ENCODE measurements at regions not wholly inside any gene's neighbourhood (a gene's known extent, or its start where the extent isn't known, plus 50 kb on each side); places are given as distances from the start of the nearest gene placed in this dataset.

- no CpG with 5 or more reads among the region's 3 CpGs for WGBS, 2 experiments (ENCODE audit: extremely low coverage in 2 of 2, insufficient read length in 1 of 2)
- Histone ChIP-seq H2AK9ac (replicated peaks; ENCODE audit: low read depth, low read length, poor library complexity) (no peak overlapping the region), H2AK5ac (ENCODE audit: low read depth, low read length) (no peak overlapping the region), H3K14ac (replicated peaks; ENCODE audit: low read depth, low read length) (no peak overlapping the region), H2AFZ (replicated peaks; ENCODE audit: low read length, poor library complexity) (no peak overlapping the region), H4K91ac (ENCODE audit: insufficient read depth, low read depth, low read length) (no peak overlapping the region), H4K20me1 (ENCODE audit: insufficient read depth, low read length) (no peaks in the 10 kb centered on the region), H3K23ac (ENCODE audit: low read depth, low read length) (no peak overlapping the region), H3K4me3 (ENCODE audit: insufficient read depth, low read depth, low read length) (no peak overlapping the region), H3K9ac (ENCODE audit: low read depth, low read length) (no peak overlapping the region), H3K36me3 (ENCODE audit: control insufficient read depth, insufficient read depth, low read length) (no peaks in the 10 kb centered on the region), H3K9me3 (ENCODE audit: control insufficient read depth, insufficient read depth, low read length) (peaks cover 3% of the 10 kb centered on the region; the same call in 1 of the 2 replicates), H3K18ac (ENCODE audit: low read depth, low read length) (no peak overlapping the region), H3K27ac (ENCODE audit: insufficient read depth, low read length) (no peak overlapping the region), H2BK20ac (ENCODE audit: low read depth, low read length) (no peak overlapping the region), H3K56ac (ENCODE audit: extremely low read depth, insufficient read depth, low read length) (no peak overlapping the region), H4K5ac (ENCODE audit: low read depth, low read length) (no peak overlapping the region), H3K9me1 (ENCODE audit: insufficient read depth, low read length) (no peaks in the 10 kb centered on the region), H3K27me3 (ENCODE audit: control insufficient read depth, insufficient read depth, low read length) (no peaks in the 10 kb centered on the region), H3K4me2 (ENCODE audit: low read depth, low read length) (no peak overlapping the region), H3K4me1 (ENCODE audit: control insufficient read depth, insufficient read depth, low read length) (no peaks in the 10 kb centered on the region), H3K4ac (ENCODE audit: low read depth, low read length) (no peak overlapping the region), H2BK120ac (ENCODE audit: low read depth, low read length) (no peak overlapping the region), H2BK15ac (ENCODE audit: low read depth, low read length) (no peak overlapping the region), H3K79me1 (ENCODE audit: low read depth in 1 of 2, low read length in 2 of 2) (no peaks in the 10 kb centered on the region), H2BK5ac (ENCODE audit: low read depth, low read length, poor library complexity, severe bottlenecking) (no peak overlapping the region), H4K8ac (ENCODE audit: low read depth in 2 of 2, low read length in 2 of 2) (no peak overlapping the region)
- CTCF ChIA-PET: no interaction called here
- no TSS peak for BruUV-seq (replicated peaks)
- DNase-seq: no peak
- no peak for TF ChIP-seq MXI1 (IDR thresholded peaks at IDR 0.05; ENCODE audit: borderline replicate concordance, low read depth, low read length)
- no peak for TF ChIP-seq RCOR1 (IDR thresholded peaks at IDR 0.05; ENCODE audit: insufficient replicate concordance, low read length)
- no peak for TF ChIP-seq RFX5 (IDR thresholded peaks at IDR 0.05; ENCODE audit: low read depth, low read length)
- TF ChIP-seq NFE2L2 (IDR thresholded peaks at IDR 0.05; ENCODE audit: low read depth, low read length): no peak
- TF ChIP-seq SMC3 (IDR thresholded peaks at IDR 0.05; ENCODE audit: low read depth, low read length): no peak
- TF ChIP-seq ELK1 (IDR thresholded peaks at IDR 0.05; ENCODE audit: borderline replicate concordance, low read depth, low read length): no peak
- no peak for TF ChIP-seq CHD1 (IDR thresholded peaks at IDR 0.05; ENCODE audit: low read depth, low read length)
- no peak for TF ChIP-seq USF2 (IDR thresholded peaks at IDR 0.05; ENCODE audit: low read depth, low read length)
- no peak for TF ChIP-seq MAFK (IDR thresholded peaks at IDR 0.05; ENCODE audit: low read depth, low read length)
- no peak for TF ChIP-seq RAD21 (IDR thresholded peaks at IDR 0.05; ENCODE audit: low read length)
- no peak for TF ChIP-seq CTCF (conservative IDR thresholded peaks at IDR 0.05; ENCODE audit: low read depth, low read length)
- TF ChIP-seq MAZ (IDR thresholded peaks at IDR 0.05; ENCODE audit: borderline replicate concordance, low read depth, low read length): no peak
- TF ChIP-seq FOS (IDR thresholded peaks at IDR 0.05; ENCODE audit: low read depth, low read length): no peak
- TF ChIP-seq BHLHE40 (IDR thresholded peaks at IDR 0.05; ENCODE audit: low read depth, low read length): no peak
- TF ChIP-seq POLR2A (IDR thresholded peaks at IDR 0.05; ENCODE audit: low read depth, low read length): no peak
- no peak for TF ChIP-seq CEBPB (IDR thresholded peaks at IDR 0.05; ENCODE audit: low read depth, low read length)
- POLR2A ChIA-PET (ENCODE audit: unreplicated experiment): no interaction called here
- dilution Hi-C loops (cut with HindIII; ENCODE audit: low sequenced_read_pairs, unreplicated experiment) (no loop called here), in situ Hi-C loops (cut with MboI; ENCODE audit: low sequenced_read_pairs) (no loop called here), intact Hi-C loops (cut with micrococcal nuclease) (no loop called here)
- ATAC-seq (ENCODE audit: low read depth): no peak
These were observed 1037.1 kb downstream of the GATA3 start for GRCh38 chr10:9091530-9092093.

Data from IMR-90 (cell line).